Fibroblast of skin of right biceps (primary cell): ENCODE measurements at regions not wholly inside any gene's neighbourhood (a gene's known extent, or its start where the extent isn't known, plus 50 kb on each side); places are given as distances from the start of the nearest gene placed in this dataset.

Experiments used
- DNase-seq: peaks from one replicate; pipeline ENCODE4 v3.0.0-alpha.2; 2013

DNA sequence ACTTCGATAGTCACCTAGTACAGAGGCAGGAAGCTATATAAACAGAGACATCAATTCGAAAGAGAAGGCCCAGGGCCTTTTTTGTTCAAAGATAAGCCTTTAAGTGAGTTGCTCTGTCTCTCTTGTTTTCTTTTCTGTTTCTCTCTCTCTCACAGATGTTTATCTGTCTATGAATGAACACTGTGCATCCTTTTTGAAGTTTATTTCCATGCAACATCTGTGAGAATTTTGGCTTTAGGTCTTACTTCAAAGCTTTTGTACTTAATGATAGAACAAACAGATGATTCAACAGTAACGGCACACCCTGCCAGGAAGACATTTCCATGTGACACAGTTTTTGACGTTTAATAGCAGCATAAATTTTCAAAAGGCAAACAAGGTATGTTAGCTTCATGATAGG, 1413.1 kb upstream of the CDH6 start:
- DNase-seq, result no peak

DNA sequence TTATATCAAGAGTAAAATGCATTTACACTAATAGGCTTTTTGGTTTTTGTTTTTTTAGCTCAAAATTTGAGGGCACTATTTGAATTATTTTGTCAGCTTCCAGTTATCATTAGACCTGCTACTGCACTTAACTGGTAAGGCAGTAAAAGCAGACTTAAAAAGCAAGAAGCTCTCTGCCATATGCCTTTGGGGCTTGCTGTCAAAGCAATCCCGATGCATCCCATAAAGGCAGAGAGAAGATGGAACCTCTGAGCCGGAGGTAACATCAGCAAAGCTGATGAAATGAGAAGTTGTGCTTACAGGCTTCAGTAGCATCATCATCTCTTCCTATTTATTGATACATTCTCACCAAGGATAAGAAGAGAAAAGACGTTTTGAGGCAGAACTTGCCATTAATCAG, 1414.3 kb upstream of the CDH6 start:
- no peak for DNase-seq

DNA sequence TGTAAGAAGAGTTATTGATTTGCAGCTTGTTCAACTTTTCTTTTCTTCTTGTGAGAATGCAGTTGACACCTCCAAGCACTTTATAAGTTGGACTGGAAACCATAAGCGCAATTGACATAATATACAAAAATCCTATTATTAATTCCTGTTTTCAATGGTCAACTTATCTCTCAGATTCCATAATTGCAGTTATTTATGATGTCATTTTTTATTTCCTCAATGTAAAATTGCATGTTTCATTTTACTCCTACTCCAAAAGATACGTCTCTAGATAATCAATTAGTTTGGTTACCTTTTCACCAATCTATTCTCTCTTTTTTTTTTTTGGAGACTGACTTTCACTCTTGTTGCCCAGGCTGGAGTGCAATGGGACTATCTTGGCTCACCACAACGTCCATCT, 1416.1 kb upstream of the CDH6 start:
- DNase-seq, result no peak

DNA sequence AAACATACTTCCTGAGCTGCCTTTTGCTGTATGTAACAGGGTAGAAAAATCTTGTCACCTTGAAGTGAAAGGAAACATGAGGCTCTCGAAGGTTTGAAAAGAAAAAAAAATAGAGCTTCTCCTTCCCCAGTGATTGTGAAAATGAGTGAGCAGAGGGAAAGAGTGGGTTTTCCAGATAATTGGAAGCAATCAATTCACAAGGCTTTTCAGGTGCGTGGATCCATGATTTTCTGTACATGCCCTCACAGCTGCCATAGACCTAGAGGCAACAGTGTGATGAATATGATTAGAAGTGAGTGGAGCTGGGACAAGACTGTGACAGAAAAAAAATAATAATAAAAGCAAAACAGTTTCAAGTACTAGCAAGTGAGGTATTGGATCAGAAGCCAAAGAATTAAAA, 1422.5 kb upstream of the CDH6 start:
- no peak for DNase-seq

DNA sequence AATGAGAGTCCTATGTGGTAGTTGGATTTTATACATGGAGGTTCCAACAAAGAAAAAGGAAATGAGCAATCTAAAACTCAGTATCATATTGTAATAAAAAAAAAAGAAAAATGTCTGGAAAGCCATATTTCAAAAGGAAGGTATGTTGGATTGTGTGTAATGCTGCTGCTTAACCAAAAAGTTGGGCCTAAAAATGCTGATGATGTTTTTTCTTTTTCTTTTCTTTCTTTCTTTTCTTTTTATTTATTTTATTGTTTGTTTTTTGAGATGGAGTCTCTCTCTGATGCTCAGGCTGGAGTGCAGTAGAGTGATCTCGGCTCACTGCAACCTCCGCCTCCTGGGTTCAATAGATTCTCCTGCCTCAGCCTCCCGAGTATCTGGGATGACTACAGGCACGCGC, 1424.0 kb upstream of the CDH6 start:
- DNase-seq, result no peak

DNA sequence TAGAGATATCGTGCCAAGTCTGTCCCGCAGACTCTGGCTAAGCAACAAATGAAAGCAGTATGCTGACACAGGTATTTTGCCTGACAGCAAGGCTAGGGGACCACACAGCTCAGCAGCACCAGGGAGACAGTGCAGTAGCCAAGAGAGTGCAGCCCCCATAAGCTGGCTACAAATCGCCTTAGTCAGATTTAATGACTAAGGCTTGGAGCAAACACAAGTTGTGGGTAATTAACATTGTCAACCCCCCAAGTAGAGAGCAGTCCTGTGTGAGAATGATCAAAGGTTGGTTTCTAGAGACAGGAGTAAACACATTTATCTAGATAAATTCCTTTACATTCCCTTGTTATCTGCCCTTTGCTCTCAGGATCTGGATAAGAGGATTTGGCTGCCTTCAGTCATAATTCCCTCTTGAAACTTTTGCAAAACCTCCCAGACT, 1434.5 kb upstream of the CDH6 start:
- DNase-seq, result no peak

DNA sequence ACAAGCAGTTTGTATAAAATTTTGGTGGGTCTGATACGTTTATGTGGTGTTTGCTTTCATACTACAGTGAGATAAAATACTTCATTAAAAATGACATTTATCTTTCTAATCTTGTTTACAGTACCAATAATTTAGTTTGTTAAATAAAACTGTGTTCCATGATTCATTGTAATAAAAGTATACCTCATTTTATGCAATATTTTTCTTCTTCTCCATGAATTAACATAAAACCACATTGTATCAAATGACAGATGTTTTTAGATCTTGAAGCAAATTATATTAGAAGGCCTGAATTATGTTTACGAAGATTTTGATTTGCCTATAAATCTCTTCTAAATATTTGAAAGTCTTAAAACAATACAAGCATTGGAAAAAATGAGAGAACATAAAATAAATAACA, 1443.0 kb upstream of the CDH6 start:
- DNase-seq, result no peak

DNA sequence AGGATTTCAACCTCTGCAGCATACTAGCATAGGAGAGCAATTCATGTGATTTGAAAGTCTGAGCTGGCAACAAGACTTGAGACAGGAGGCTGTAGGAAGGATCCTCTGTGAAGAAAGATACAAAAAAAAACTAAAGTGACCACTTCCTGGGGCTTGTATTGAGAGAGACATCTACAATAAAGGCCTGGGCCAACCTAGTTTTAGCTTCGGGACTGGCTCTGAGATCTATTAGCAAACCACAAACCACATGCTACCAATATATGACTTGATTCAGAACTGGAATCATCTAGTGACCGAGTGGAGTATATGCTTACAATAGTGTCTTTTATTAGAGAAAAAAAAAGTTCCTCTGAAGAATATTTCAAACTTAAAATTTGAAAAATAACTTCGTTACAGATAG, 1448.9 kb upstream of the CDH6 start:
- no peak for DNase-seq

DNA sequence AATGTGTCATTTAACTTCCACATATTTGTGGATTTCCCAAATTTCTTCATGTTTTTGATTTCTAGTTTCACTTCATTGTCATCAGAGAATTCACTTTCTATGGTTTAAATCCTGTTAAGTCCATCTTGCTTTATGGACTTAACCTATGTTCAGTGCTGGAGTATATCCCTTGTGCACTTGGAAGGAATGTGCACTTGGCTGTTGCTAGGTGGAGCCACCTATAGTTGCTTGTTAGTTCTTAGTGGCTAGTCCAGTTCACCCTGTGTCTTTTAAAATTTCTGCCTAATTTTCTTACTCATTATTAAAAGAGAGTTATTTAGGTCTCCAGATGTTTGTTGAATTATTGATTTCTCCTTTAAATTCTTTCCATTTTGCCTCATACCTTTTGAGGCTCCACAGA, 1472.5 kb upstream of the CDH6 start:
- no peak for DNase-seq

DNA sequence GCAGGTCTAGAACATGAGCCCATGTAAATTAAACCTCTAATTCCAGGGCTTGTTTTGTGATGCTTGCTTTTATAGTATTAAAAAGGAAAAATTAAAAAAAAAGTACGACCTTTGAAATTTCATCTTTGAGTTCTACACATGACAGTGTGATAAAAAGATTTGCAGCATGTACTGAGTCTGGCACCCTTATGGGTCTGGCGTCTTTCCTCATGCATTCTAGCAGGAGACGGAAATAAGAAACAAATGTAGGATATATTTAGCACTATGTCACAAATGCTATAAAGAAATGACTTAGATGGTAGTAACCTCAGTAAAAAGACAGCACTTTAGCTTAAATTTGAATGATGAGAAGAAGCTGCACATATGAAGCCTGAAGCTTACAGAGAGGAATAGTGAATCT, 1474.3 kb upstream of the CDH6 start:
- DNase-seq, result no peak

DNA sequence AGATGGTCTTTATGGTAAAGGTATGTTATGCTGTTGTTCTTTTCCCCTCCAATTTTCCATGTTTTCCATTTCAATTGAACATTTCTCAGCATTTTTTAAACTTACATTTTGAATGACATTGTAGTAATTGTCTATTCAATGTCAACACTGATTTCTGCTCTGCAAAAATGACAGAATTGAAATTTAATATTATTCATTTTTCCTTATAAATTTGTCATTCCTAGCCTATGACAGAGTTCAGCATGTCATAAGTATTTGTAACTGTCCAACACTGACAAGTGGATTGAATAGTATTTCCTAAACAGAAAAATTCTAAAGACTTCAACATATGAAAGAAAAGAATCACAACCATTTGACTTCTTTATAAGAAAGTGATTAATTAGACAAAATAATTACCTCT, 1478.3 kb upstream of the CDH6 start:
- DNase-seq, result no peak

DNA sequence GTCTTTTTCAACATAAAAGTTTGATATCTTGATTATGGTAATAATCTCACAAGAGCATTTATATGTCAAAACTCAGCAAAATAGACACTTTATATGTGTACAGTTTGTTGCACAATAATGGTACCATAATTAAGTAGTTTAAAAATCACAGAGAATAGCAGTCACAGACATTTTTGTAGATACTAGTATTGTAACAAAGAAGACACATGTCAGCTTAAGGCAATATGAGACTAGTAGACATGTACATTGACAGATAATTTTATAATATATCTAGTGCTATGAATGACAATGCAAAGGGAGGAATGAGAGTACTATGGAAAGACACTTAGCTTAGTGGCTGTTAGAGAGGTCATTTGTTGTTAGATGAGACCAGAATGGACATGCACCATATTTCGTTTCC, 1490.6 kb upstream of the CDH6 start:
- no peak for DNase-seq

DNA sequence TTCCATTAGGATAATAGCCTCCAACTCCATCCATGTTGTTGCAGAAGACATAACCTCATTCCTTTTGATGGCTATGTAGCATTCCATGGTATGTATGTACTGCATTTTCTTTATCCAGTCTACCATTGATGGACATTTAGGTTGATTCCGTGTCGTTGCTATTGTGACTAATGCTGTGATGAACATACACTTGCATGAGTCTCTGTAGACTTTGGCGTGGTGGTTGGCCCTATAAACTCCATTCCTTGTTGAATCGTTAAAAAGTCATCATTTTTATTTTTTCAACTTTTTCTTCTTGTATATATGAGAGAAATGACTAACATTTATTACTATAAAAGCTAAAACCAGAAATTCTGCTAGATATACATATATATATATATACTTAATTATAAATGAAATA, 1491.9 kb upstream of the CDH6 start:
- no peak for DNase-seq

DNA sequence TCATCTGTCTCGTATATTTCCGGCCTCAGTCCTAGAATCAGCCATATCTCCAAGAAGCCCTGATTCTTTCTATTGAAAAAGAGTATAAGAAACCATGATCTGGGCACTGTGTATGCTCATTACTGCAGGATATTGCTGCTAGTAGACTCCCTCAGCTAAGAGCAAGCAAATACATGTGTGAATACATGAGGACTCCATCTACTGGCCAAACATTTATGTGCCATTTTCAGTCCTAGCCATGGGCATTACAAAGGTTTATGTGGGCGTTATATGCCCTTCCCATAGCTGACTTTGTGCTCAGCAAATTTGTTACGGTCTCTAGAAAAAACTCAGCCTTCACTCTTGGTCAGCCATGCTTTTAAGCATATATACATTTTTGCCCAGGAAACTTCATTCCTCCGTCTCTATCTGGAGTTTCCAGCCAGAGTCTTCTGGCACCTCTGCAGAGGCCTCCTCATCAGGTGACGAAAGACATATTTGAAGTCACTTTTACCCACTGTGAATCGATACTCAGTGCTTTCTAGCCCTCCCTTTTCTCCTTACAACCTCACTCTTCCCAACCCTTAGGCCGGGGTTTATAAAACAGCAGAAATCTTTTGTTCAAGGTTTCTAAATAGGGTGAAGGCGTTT, 1495.6 kb upstream of the CDH6 start:
- DNase-seq, result no peak

DNA sequence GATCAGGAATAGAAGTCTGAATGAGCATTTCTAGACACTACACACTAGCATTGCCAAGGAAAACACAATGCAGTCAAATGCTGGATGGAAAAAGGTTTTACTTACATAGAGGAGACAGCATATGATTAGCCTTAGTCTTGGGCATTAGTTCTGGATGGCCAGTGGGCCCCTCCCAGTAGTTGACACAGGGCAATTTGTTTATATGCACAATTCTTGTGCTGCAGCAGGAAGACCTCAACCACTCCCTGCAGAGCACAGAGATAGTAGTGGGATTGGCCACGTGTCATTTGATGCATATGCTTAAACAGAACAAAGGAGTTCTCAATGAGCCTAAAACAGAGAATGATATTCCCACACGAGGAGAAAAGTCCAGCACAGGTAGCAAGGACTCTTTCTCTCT, 1496.2 kb upstream of the CDH6 start:
- DNase-seq, result no peak

DNA sequence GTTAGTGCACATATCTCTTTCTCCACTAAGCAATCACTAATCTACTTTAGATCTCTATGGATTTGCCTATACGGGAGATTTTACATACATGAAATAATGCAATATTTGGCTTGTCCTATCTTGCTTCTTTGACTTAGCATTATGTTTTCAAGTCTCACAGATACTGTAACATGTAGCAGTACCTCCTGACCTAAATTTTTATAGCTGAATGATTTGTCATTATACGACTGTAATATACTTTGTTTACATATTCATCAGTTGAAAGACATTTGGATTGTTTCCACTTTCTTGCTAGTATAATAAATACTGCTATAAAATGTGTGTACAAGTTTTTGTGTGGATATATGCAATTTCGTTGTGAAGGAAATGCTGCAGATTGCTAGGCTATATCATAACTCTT, 1520.8 kb upstream of the CDH6 start:
- no peak for DNase-seq

DNA sequence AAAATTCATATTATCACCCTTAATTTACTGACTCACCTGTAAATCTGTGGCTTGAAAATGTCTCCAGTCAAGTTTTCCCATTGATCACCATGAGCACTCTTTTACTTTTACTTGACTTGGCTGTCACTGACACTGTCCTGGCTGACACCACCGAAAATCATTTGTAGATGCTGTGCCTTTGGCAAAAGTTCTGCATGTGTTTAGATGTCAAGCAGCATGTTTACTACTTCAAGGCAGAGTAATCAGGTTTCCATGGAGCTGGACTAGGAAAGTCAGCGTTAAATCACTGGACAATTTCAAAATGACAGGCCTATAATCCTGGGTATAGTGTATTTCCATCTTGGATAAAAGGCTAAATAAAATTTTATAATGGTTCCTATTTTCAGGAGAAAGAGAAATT, 1530.6 kb upstream of the CDH6 start:
- no peak for DNase-seq

DNA sequence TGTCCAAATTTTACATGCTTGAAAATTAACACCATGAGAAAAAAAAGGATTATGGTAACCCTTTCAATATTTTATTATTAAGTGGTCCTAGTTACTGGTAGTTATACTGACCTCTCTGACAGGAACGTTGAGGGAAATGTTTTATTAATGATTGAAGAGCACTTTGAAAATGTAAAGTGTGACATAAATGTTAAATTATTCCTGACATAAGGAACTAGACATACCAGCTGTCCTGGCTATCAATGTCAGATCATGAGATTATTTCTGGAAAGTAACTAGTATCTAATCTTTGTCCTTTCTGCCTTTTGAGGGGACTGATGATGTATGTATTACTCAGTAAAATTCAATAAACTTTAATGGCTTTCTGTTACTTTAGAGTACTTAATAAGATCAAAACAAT, 1538.5 kb upstream of the CDH6 start:
- no peak for DNase-seq

DNA sequence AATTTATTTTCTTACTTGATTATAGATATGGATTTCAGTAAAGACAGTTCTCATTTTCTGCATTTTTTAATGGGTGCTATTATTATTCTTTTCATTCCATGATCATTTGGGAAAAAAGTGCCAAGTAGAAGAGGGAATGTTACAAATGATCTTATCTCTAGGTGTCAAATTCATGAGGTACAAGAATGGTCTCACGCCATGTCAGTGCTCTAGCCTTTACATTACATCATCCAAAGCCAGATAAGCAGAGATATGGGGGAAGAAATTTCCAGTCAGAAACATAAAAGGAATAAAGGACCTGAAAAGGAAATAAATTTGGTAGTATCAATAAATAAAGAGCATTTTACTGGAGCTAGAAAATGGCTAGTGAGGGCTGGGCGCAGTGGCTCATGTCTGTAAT, 1544.2 kb upstream of the CDH6 start:
- no peak for DNase-seq

DNA sequence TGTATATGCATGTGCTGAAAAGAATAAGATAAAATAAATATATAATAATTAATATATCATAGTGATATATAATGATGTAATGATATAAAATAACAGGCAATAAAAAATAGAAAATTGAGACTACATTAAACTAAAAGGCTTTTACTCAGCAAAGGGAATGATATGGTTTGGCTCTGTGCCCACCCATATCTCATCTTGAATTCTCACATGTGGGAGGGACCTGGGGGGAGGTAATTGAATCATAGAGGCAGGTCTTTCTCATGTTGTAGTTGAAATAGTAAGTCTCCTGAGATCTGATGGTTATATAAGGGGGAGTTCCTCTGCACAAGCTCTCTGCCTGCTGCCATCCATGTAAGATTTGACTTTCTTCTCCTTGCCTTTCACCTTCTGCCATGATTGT, 1550.9 kb upstream of the CDH6 start:
- no peak for DNase-seq

DNA sequence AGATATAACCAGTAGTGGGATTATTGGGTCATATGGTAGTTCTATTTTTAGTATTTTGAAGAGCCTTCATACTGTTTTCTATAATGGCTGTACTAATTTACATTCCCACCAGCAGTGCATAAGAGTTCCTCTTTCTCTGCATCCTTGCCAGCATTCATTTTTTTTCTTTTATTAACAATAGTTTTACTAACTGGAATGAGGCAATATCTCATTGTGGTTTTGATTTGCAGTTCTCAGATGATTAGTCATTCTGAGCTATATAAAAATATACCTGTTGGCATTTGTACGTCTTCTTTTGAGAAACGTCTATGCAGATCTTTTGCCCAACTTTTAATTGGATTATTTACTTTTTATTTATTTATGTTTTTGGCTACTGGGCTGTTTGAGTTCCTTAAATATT, 1579.3 kb upstream of the CDH6 start:
- no peak for DNase-seq

DNA sequence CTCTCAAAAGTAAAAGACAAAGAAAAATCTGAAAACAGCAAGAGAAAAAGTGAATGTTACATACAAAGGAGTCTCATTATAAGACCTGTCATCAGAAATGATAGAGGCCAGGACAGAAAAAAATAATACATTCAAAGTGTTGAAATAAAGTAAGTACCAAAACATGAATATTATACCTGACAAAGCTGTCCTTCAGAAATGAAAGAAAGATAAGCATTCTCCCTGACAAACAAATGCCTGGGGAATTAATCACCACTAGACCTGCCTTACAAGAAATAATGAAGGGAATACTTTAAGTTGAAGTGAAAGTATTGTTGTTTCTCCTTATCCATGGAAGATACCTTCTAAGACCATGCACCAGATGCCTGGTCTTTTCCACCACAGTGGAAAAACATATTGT, 1605.2 kb upstream of the CDH6 start:
- DNase-seq, result no peak

DNA sequence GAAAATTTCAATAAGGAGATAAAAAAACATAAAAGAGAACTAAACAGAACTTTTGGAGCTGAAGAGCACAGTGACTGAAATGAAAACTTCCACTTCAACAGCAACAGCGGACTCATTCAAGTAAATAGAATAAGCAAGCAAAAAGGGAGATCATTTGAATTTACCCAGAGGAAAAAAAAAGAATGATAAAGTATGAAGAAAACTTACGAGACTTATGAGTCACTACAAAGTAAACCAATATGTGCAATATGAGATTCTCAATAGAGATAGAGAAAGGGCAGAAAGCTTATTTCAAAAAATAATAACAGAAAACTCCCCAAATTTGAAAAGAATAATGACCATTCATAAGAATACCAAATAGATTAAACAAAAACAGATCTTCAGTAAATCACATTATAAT, 1605.7 kb upstream of the CDH6 start:
- no peak for DNase-seq

DNA sequence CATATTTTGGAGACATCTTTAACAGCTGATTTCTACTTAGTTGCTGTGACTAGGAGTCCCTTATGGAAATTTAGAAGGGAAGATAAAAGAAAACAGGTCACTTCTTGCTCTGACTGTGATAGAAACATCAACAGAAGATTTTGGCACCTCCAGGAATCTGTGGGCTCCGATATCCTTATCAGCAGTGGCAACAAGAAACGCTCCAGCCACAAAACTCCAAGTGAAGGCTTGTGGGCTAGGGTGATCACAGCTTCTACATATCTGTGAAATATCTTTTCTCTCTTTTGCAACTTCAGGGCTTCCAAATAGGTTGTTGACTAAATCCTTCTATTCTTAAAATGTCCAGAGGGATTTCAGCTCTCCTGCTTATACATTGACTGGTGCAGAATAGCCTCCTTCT, 1625.5 kb upstream of the CDH6 start:
- no peak for DNase-seq

DNA sequence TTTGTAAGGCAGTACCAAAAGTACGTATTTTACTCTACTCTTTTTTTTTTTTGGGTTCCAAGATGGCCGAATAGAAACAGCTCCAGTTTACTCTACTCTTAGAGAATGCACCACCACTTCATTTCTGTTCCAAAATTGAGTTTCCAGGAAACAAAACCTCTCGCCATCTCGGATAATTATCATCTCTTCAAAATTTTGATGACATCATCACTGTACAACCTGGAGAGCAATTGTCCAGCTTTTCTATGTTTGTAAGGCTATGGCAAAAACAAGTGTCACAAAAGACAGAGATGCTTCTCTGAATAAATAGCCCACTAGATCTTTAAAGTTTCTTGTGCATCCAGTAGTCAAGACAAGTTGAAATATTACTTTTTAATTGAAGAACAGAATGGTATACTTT, 1631.9 kb upstream of the CDH6 start:
- no peak for DNase-seq

DNA sequence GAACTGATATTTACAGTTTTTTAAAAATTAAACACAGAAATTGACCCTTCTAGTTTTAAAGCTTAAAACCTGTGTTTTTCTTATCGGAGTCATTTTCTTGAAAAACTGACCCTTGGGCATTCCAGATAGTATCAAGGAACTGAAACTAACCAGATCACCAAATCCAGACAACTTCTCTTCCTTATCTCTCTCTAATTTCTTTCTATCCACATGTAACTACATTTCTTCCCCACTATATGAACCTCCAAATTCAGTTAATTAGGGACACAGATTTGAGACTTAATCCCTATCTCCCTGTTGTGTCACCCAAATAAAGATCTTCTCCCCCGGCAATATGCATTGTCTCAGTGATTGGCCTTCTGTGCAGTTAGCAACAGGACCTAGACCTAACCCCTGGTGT, 1643.0 kb upstream of the CDH6 start:
- DNase-seq, result no peak
